H1 (cell line): ENCODE measurements at regions not wholly inside any gene's neighbourhood (a gene's known extent, or its start where the extent isn't known, plus 50 kb on each side); places are given as distances from the start of the nearest gene placed in this dataset.

Source experiments
- BCL11A ChIP-seq, 2 experiments: IDR thresholded peaks; one replicate each; pipeline ENCODE4 v1.6.1; 2011; ENCODE audit warnings: low read depth in 2 of 2, low read length in 2 of 2, mild to moderate bottlenecking in 2 of 2
- SP2 ChIP-seq: IDR thresholded peaks from 2 replicates; pipeline ENCODE4 v1.6.1; 2012; ENCODE audit warnings: mild to moderate bottlenecking, low read length, inconsistent platforms
- SUZ12 ChIP-seq: fragments of 200-600 bp; sonication (generic); IDR thresholded peaks from 2 replicates; pipeline ENCODE4 v1.6.1; 2012; ENCODE audit warnings: mild to moderate bottlenecking, inconsistent platforms, low read length, moderate library complexity, mixed read lengths

- TF ChIP-seq SP2: no peak
- TF ChIP-seq SUZ12: no peak
- no peak for TF ChIP-seq BCL11A (IDR thresholded peaks at IDR 0.05; ENCODE audit: low read depth in 2 of 2, low read length in 2 of 2)
- TF ChIP-seq, all 59 proteins: peak for 0
Observed at GRCh38 chr2:78586316-78586715, 439.2 kb upstream of the REG3G start (continued).
